ENCODE measurements at regions not wholly inside any gene's neighbourhood (a gene's known extent, or its start where the extent isn't known, plus 50 kb on each side); places are given as distances from the start of the nearest gene placed in this dataset.

- DNase-seq (ENCODE audit: low spot score) = no peak
- Histone ChIP-seq H3K4me3 (no peak overlapping the region), H3K27ac (peak overlapping the region in 1 of 2 donors; percentile 46)
- TF ChIP-seq, protein P1, sequence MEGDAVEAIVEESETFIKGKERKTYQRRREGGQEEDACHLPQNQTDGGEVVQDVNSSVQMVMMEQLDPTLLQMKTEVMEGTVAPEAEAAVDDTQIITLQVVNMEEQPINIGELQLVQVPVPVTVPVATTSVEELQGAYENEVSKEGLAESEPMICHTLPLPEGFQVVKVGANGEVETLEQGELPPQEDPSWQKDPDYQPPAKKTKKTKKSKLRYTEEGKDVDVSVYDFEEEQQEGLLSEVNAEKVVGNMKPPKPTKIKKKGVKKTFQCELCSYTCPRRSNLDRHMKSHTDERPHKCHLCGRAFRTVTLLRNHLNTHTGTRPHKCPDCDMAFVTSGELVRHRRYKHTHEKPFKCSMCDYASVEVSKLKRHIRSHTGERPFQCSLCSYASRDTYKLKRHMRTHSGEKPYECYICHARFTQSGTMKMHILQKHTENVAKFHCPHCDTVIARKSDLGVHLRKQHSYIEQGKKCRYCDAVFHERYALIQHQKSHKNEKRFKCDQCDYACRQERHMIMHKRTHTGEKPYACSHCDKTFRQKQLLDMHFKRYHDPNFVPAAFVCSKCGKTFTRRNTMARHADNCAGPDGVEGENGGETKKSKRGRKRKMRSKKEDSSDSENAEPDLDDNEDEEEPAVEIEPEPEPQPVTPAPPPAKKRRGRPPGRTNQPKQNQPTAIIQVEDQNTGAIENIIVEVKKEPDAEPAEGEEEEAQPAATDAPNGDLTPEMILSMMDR (IDR thresholded peaks at IDR 0.05) = no peak
Measured at GRCh38 chr2:236775511-236775910, 205.9 kb downstream of the ACKR3 start.

DNA sequence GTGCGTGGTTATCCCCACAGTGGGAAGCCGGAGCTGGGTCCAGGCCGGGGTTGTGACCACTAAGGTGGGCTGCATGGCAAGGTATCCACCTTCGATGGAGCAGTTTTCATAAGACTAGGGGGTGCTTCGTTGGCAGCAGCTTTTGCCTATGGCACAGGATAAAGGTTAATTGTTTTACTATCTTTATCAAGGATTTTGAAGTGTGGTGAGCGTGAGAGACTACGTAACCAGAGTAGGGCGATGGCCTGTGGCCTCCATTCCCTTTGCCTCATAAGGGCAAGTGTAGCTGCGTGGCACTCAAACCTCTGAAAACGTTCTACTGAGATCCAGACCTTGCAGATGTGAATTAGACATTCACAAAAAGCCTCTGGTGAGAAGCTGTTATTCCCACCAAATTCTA, 206.6 kb downstream of the ACKR3 start:
- no peak for DNase-seq (ENCODE audit: low spot score)
- TF ChIP-seq, protein P1 (IDR thresholded peaks at IDR 0.05) = no peak
- H3K4me3 ChIP-seq = no peak overlapping the region
- peak overlapping the region; percentile 29 to 46 for H3K27ac ChIP-seq

- H3K4me3 ChIP-seq = no peak overlapping the region
- peak overlapping the region; percentile 29 to 46 for H3K27ac ChIP-seq
- DNase-seq (ENCODE audit: low spot score) = no peak
- TF ChIP-seq, protein P1 (IDR thresholded peaks at IDR 0.05) = no peak
Measured at GRCh38 chr2:236776695-236777251, 207.1 kb downstream of the ACKR3 start.

- no peak for DNase-seq (ENCODE audit: low spot score)
- Histone ChIP-seq H3K27ac (peak overlapping the region in 1 of 2 donors; percentile 29), H3K4me3 (no peak overlapping the region)
- TF ChIP-seq, protein P1 (IDR thresholded peaks at IDR 0.05) = no peak
Measured at GRCh38 chr2:236777408-236777807, 207.8 kb downstream of the ACKR3 start.

DNA sequence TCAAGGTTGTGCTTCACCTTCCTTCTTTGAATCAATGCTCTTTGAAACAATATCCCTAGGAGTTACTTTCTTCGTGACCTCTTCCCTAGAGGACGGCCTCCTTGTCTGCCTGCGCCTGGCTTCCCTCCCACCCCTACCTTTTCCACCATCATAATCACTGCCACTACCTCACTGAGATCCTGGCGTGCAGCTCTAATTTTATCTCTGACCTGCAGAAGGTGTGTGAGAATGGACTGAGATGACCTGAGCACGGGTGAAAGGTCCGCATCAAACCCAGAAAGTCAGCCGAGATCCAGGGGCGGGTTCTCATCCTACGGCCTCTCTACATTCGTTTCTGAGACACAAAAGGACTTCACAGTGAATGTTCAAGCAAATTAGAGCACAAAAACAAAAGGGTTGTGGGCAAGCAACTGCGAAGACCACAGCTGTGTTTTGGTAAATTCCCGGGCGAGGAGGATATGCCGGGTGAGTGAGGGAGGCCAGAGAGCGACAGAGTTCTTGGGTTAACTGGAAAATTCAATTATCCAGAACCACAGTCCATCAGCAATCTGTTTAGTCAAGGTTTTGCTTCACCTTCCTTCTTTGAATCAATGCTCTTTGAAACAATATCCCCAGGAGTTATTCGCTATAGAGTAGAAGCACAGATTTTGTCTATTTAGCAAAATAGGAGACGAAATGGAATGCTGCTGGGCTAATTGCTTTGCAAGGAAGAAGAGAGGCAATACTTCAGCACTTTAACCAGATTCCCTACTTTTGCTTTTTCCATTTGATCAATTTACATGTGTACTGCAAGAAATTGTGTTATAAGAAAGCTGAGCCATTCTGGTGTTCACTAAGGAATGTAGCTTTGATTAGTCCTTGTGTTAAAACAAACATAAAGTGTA, 212.6 kb downstream of the ACKR3 start:
- TF ChIP-seq, protein P1 (IDR thresholded peaks at IDR 0.05) = no peak
- no peak for DNase-seq (ENCODE audit: low spot score)
- H3K4me3 ChIP-seq = no peak overlapping the region
- H3K27ac ChIP-seq = no peak overlapping the region

DNA sequence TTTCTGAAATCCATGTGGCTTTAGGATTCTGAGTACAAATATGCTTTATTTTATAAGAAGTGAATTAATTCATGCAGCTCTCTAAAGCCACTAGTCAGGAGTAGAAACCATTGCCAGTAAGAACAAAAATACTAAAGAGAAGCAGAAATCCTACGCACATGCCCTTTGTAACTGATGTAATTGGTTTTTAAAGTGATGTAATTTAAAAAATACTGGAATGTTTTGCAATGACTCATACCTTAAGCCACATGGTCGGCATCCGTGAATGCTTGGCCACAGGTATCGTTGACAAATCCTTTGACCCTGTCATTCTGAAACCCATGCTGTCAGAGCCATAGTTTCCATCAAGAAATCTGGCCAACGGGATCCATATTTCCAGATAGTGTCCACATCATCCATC, 213.3 kb downstream of the ACKR3 start:
- DNase-seq (ENCODE audit: low spot score) = no peak
- no peak overlapping the region for H3K4me3 ChIP-seq
- H3K27ac ChIP-seq = no peak overlapping the region
- TF ChIP-seq, protein P1 (IDR thresholded peaks at IDR 0.05) = no peak
